ENCODE measurements at regions not wholly inside any gene's neighbourhood (a gene's known extent, or its start where the extent isn't known, plus 50 kb on each side); places are given as distances from the start of the nearest gene placed in this dataset.

- TF ChIP-seq POLR2A (IDR thresholded peaks at IDR 0.05) (no peak), CTCF (IDR thresholded peaks at IDR 0.05) (no peak)
These were observed 233.4 kb upstream of the SETMAR start for GRCh38 chr3:4069796-4070195.

Measured in testis (tissue), 2 donors.